Heart left ventricle (tissue), 13 donors: ENCODE measurements at regions not wholly inside any gene's neighbourhood (a gene's known extent, or its start where the extent isn't known, plus 50 kb on each side); places are given as distances from the start of the nearest gene placed in this dataset.
"Not testable (repeated sequence)": the region's sequence is repeated elsewhere in the genome, so short reads cannot be mapped to it uniquely, and the experiment has no call there.

Experiments used
- CTCF ChIP-seq, 12 donors: fragments of 200-600 bp; sonication (generic) in 4 of 12; IDR thresholded peaks; one replicate each; pipeline versions ENCODE4 v1.5.0 to v1.8.0; 2018 to 2022; ENCODE audit warnings: antibody characterized with exemption in 12 of 12, mild to moderate bottlenecking in 5 of 12
- POLR2A ChIP-seq, 2 donors: fragments of 450-650 bp; IDR thresholded peaks; one replicate each; pipeline ENCODE4 v1.6.1; 2017; ENCODE audit warnings: antibody characterized with exemption in 2 of 2, mild to moderate bottlenecking in 2 of 2, moderate library complexity in 2 of 2
- donor health status: ischemic (EF 13 %, LVEDD 7.1; RV severe dilation, severe dysfunction).
- donor health status: DM: no; HTN: yes; CAD: no.
- donor health status: DM: no; HTN: no; CAD: no.
- donor health status: ischemic (EF 25% LVEDD 6.9; RV normal size, moderate dysfunction).
- donor health status: ischemic (EF 25% LVEDD 5.7; RV mildly dilated, moderate dysfunction).
- donor health status: ischemic (EF 35%, LVEDD 5.7; RV mildly dilated, moderate dysfunction).
- donor health status: nonischemic (EF 11% LVEDD 7.7; RV severe dilation, severe dysfunction).
- donor health status: DM: yes; HTN: yes; CAD: no.
- donor health status: PGD.
- donor health status: ischemic (EF 29% LVEDD 5.4; RV normal size, mild dysfunction).
- donor health status: nonischemic (EF 23%, LVEDD 6.1; RV moderate dilation, normal function).

- not testable (repeated sequence) for TF ChIP-seq POLR2A, CTCF (IDR thresholded peaks at IDR 0.05)
Observed at GRCh38 chr2:111602259-111602658, 281.7 kb downstream of the ANAPC1 start.
